ENCODE measurements at regions not wholly inside any gene's neighbourhood (a gene's known extent, or its start where the extent isn't known, plus 50 kb on each side); places are given as distances from the start of the nearest gene placed in this dataset.
"Not testable (repeated sequence)": the region's sequence is repeated elsewhere in the genome, so short reads cannot be mapped to it uniquely, and the experiment has no call there.

DNA sequence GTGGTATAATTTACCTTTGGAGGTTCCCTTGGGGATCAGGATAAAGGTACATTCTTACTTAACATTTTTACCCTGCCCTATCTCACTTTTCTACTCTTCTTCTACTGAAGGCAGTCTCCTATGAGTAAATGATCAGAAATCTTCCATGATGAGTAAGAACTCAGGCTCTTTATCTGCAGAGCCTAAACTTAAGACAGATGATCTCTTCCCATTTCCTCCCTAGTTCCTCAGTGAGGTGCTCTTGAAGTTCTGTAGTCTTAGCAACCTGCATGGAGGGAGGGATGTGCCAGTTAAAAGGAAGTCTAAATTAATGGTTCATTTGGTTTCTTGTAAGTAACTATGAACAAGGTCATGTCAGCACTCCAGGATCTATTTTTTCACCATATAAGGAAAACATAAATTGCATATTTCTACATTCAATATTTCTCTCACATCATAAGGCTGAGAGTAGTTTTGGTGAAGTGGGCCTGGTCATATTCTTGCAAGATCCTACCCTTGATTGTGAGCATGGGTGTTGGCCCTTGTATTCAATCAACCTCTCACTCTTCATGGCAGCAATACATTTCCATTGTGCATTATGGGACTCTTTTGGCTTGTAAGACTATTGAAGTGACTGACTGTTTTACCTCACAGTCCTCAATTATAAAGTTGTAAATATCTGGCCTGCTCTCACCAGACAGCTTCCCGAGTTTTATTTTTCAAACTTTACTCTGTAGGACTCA, 295.5 kb downstream of the SLC7A11 start:
- no TSS peak for BruUV-seq (replicated peaks)
- intact Hi-C loops (cut with micrococcal nuclease; ENCODE audit: unreplicated experiment) (no loop called here), in situ Hi-C loops (cut with HindIII; ENCODE audit: low pct_unique_long_range_greater_than_20kb, low sequenced_read_pairs) (no loop called here)
- Histone ChIP-seq H3K9me3 (ENCODE audit: control insufficient read depth, insufficient read depth, low read depth, low read length) (no peaks in the 10 kb centered on the region), H3K27me3 (ENCODE audit: control insufficient read depth, insufficient read depth, low read length) (no peaks in the 10 kb centered on the region), H3K27ac (ENCODE audit: low read length) (no peak overlapping the region), H3K4me3 (ENCODE audit: low read depth in 2 of 2, low read length in 2 of 2) (no peak overlapping the region), H3K36me3 (ENCODE audit: control insufficient read depth, insufficient read depth, low read length) (no peaks in the 10 kb centered on the region), H3K4me1 (ENCODE audit: control insufficient read depth, insufficient read depth, low read length) (no peaks in the 10 kb centered on the region)
- ATAC-seq, result no peak
- ChIA-PET CTCF (no interaction called here), POLR2A (no interaction called here)
- TF ChIP-seq, protein P1, sequence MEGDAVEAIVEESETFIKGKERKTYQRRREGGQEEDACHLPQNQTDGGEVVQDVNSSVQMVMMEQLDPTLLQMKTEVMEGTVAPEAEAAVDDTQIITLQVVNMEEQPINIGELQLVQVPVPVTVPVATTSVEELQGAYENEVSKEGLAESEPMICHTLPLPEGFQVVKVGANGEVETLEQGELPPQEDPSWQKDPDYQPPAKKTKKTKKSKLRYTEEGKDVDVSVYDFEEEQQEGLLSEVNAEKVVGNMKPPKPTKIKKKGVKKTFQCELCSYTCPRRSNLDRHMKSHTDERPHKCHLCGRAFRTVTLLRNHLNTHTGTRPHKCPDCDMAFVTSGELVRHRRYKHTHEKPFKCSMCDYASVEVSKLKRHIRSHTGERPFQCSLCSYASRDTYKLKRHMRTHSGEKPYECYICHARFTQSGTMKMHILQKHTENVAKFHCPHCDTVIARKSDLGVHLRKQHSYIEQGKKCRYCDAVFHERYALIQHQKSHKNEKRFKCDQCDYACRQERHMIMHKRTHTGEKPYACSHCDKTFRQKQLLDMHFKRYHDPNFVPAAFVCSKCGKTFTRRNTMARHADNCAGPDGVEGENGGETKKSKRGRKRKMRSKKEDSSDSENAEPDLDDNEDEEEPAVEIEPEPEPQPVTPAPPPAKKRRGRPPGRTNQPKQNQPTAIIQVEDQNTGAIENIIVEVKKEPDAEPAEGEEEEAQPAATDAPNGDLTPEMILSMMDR (IDR thresholded peaks at IDR 0.05), result no peak
- TF ChIP-seq, protein P2, sequence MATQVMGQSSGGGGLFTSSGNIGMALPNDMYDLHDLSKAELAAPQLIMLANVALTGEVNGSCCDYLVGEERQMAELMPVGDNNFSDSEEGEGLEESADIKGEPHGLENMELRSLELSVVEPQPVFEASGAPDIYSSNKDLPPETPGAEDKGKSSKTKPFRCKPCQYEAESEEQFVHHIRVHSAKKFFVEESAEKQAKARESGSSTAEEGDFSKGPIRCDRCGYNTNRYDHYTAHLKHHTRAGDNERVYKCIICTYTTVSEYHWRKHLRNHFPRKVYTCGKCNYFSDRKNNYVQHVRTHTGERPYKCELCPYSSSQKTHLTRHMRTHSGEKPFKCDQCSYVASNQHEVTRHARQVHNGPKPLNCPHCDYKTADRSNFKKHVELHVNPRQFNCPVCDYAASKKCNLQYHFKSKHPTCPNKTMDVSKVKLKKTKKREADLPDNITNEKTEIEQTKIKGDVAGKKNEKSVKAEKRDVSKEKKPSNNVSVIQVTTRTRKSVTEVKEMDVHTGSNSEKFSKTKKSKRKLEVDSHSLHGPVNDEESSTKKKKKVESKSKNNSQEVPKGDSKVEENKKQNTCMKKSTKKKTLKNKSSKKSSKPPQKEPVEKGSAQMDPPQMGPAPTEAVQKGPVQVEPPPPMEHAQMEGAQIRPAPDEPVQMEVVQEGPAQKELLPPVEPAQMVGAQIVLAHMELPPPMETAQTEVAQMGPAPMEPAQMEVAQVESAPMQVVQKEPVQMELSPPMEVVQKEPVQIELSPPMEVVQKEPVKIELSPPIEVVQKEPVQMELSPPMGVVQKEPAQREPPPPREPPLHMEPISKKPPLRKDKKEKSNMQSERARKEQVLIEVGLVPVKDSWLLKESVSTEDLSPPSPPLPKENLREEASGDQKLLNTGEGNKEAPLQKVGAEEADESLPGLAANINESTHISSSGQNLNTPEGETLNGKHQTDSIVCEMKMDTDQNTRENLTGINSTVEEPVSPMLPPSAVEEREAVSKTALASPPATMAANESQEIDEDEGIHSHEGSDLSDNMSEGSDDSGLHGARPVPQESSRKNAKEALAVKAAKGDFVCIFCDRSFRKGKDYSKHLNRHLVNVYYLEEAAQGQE (IDR thresholded peaks at IDR 0.05; ENCODE audit: insufficient read depth in 1 of 2, low read depth in 2 of 2, low read length in 1 of 2), result no peak
- TF ChIP-seq POLR2AphosphoS5 (IDR thresholded peaks at IDR 0.05; ENCODE audit: low read depth, low read length) (no peak), SIN3A (IDR thresholded peaks at IDR 0.05; ENCODE audit: borderline replicate concordance, insufficient read depth, low read depth, low read length) (no peak), TCF7L2 (IDR thresholded peaks at IDR 0.05; ENCODE audit: low read depth, low read length) (no peak)
- no peak for DNase-seq (ENCODE audit: low read depth, low spot score)

DNA sequence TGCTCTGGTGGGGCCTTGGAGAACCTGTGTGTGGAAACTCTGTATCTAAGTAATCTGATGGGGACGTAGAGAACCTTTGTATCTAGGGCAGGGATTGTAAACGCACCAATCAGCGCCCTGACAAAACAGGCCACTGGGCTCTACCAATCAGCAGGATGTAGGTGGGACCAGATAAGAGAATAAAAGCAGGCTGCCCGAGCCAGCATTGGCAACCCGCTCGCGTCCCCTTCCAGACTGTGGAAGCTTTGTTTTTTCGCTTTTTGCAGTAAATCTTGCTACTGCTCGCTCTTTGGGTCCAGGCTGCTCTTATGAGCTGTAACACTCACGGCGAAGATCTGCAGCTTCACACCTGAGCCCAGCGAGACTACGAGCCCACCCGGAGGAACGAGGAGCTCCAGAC, 299.3 kb downstream of the SLC7A11 start:
- intact Hi-C loops (cut with micrococcal nuclease; ENCODE audit: unreplicated experiment); POLR2A ChIA-PET; H3K9me3 ChIP-seq (ENCODE audit: control insufficient read depth, insufficient read depth, low read depth, low read length); H3K4me3 ChIP-seq (ENCODE audit: low read depth in 2 of 2, low read length in 2 of 2); DNase-seq (ENCODE audit: low read depth, low spot score); BruUV-seq (replicated peaks); H3K36me3 ChIP-seq (ENCODE audit: control insufficient read depth, insufficient read depth, low read length); ATAC-seq; H3K27me3 ChIP-seq (ENCODE audit: control insufficient read depth, insufficient read depth, low read length); H3K4me1 ChIP-seq (ENCODE audit: control insufficient read depth, insufficient read depth, low read length); in situ Hi-C loops (cut with HindIII; ENCODE audit: low pct_unique_long_range_greater_than_20kb, low sequenced_read_pairs); H3K27ac ChIP-seq (ENCODE audit: low read length); CTCF ChIA-PET: not testable (repeated sequence)

DNA sequence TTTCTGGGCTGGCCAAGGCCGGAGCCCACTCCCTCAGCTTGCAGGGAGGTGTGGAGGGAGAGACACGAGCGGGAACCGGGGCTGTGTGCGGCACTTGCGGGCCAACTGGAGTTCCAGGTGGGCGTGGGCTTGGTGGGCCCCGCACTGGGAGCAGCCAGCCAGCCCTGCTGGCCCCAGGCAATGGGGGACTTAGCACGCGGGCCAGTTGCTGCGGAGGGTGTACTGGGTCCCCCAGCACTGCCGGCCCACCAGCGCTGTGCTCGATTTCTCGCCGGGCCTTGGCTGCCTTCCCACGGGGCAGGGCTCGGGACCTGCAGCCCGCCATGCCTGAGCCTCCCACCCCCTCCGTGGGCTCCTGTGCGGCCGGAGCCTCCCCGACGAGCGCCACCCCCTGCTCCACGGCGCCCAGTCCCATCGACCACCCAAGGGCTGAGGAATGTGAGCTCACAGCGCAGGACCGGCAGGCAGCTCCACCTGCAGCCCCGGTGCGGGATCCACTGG, 300.1 kb downstream of the SLC7A11 start:
- H3K9me3 ChIP-seq (ENCODE audit: control insufficient read depth, insufficient read depth, low read depth, low read length); in situ Hi-C loops (cut with HindIII; ENCODE audit: low pct_unique_long_range_greater_than_20kb, low sequenced_read_pairs); DNase-seq (ENCODE audit: low read depth, low spot score); H3K27me3 ChIP-seq (ENCODE audit: control insufficient read depth, insufficient read depth, low read length); H3K4me1 ChIP-seq (ENCODE audit: control insufficient read depth, insufficient read depth, low read length); BruUV-seq (replicated peaks); H3K36me3 ChIP-seq (ENCODE audit: control insufficient read depth, insufficient read depth, low read length); H3K27ac ChIP-seq (ENCODE audit: low read length); POLR2A ChIA-PET; H3K4me3 ChIP-seq (ENCODE audit: low read depth in 2 of 2, low read length in 2 of 2); intact Hi-C loops (cut with micrococcal nuclease; ENCODE audit: unreplicated experiment); ATAC-seq; CTCF ChIA-PET: not testable (repeated sequence)

All from Panc1 (cell line).